KMS-11 (cell line): ENCODE measurements at regions not wholly inside any gene's neighbourhood (a gene's known extent, or its start where the extent isn't known, plus 50 kb on each side); places are given as distances from the start of the nearest gene placed in this dataset.
"Not testable (repeated sequence)": the region's sequence is repeated elsewhere in the genome, so short reads cannot be mapped to it uniquely, and the experiment has no call there.

Source experiments
- H2AFZ ChIP-seq: fragments of 200-600 bp; sonication (generic); 2 replicates; pipeline ENCODE4 v1.6.1; 2016; ENCODE audit warnings: antibody characterized with exemption, mixed run types, low read depth
- H3K27ac ChIP-seq: fragments of 200-600 bp; sonication (generic); 2 replicates; pipeline ENCODE4 v1.6.1; 2016; ENCODE audit warnings: mild to moderate bottlenecking, mixed run types
- H3K27me3 ChIP-seq: fragments of 200-600 bp; sonication (generic); 2 replicates; pipeline ENCODE4 v1.6.1; 2017; ENCODE audit warnings: mild to moderate bottlenecking, low read depth, mixed run types, moderate library complexity; ENCODE audit not compliant: insufficient read depth
- H3K36me3 ChIP-seq: fragments of 200-600 bp; sonication (generic); 2 replicates; pipeline ENCODE4 v1.6.1; 2017; ENCODE audit warnings: mild to moderate bottlenecking, mixed run types; ENCODE audit not compliant: insufficient read depth
- H3K4me1 ChIP-seq: fragments of 200-600 bp; sonication (generic); 2 replicates; pipeline ENCODE4 v1.6.1; 2016; ENCODE audit warnings: mild to moderate bottlenecking, low read depth, mixed run types; ENCODE audit not compliant: poor library complexity, severe bottlenecking
- H3K4me2 ChIP-seq: fragments of 200-600 bp; sonication (generic); 2 replicates; pipeline ENCODE4 v1.7.0; 2016; ENCODE audit warnings: mild to moderate bottlenecking, mixed run types
- H3K4me3 ChIP-seq: fragments of 200-600 bp; sonication (generic); IDR thresholded peaks from 2 replicates; pipeline ENCODE4 v1.6.1; 2017; ENCODE audit warnings: low read depth, low read length, mixed read lengths; ENCODE audit not compliant: insufficient read depth
- H3K79me2 ChIP-seq: fragments of 200-600 bp; sonication (generic); 2 replicates; pipeline ENCODE4 v1.6.1; 2016; ENCODE audit warnings: low read depth, mixed run types; ENCODE audit not compliant: insufficient read depth
- H3K9ac ChIP-seq: fragments of 200-600 bp; sonication (generic); 2 replicates; pipeline ENCODE4 v1.6.1; 2016; ENCODE audit warnings: mild to moderate bottlenecking, mixed run types
- H4K20me1 ChIP-seq: fragments of 200-600 bp; sonication (generic); 2 replicates; pipeline ENCODE4 v1.6.1; 2016; ENCODE audit warnings: mild to moderate bottlenecking, mixed run types; ENCODE audit not compliant: insufficient read depth
- TF ChIP-seq, protein P1 (sequence below): fragments of 200-600 bp; sonication (generic); conservative IDR thresholded peaks from 2 replicates; pipeline ENCODE4 v1.6.1; 2017; ENCODE audit warnings: low read depth, mild to moderate bottlenecking, antibody characterized with exemption, low read length, moderate library complexity, mixed read lengths

- H3K79me2 ChIP-seq = no peaks in the 10 kb centered on the region
- H3K4me2 ChIP-seq = no peak overlapping the region
- no peak overlapping the region for H2AFZ ChIP-seq
- H3K9ac ChIP-seq = no peak overlapping the region
- H3K4me1 ChIP-seq = no peaks in the 10 kb centered on the region
- TF ChIP-seq, protein P1, sequence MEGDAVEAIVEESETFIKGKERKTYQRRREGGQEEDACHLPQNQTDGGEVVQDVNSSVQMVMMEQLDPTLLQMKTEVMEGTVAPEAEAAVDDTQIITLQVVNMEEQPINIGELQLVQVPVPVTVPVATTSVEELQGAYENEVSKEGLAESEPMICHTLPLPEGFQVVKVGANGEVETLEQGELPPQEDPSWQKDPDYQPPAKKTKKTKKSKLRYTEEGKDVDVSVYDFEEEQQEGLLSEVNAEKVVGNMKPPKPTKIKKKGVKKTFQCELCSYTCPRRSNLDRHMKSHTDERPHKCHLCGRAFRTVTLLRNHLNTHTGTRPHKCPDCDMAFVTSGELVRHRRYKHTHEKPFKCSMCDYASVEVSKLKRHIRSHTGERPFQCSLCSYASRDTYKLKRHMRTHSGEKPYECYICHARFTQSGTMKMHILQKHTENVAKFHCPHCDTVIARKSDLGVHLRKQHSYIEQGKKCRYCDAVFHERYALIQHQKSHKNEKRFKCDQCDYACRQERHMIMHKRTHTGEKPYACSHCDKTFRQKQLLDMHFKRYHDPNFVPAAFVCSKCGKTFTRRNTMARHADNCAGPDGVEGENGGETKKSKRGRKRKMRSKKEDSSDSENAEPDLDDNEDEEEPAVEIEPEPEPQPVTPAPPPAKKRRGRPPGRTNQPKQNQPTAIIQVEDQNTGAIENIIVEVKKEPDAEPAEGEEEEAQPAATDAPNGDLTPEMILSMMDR = no peak
- no peaks in the 10 kb centered on the region for H3K36me3 ChIP-seq
- no peaks in the 10 kb centered on the region for H4K20me1 ChIP-seq
- H3K27ac ChIP-seq = no peak overlapping the region
- H3K4me3 ChIP-seq = no peak overlapping the region
- H3K27me3 ChIP-seq = no peaks in the 10 kb centered on the region
Observed at GRCh38 chr7:109552017-109552416, 982.3 kb downstream of the DNAJB9 start.

DNA sequence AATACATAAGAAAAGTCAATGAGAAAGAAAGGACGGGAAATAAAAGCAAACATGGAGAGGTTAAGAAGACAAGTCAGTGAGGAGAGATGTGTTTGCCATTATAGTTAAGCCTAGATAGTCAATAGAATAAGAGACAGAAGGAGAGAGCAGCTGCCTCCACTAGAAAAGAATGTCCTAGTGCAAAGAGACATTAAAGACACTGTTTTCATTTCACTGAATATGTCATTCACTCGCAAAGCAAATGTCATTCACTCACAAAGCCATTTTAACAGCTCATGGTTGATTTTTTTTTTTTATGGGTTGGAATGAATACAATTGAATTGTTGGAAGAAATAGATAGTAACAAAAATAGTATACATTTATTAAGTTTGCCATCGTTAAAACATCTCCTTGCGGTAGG lies 1007.6 kb downstream of the DNAJB9 start:
- Histone ChIP-seq H3K4me1 (no peaks in the 10 kb centered on the region), H3K27ac (no peak overlapping the region), H3K4me2 (no peak overlapping the region), H3K36me3 (no peaks in the 10 kb centered on the region), H3K79me2 (no peaks in the 10 kb centered on the region), H2AFZ (no peak overlapping the region), H4K20me1 (no peaks in the 10 kb centered on the region), H3K27me3 (no peaks in the 10 kb centered on the region), H3K4me3 (no peak overlapping the region), H3K9ac (no peak overlapping the region)
- TF ChIP-seq, protein P1 = no peak

DNA sequence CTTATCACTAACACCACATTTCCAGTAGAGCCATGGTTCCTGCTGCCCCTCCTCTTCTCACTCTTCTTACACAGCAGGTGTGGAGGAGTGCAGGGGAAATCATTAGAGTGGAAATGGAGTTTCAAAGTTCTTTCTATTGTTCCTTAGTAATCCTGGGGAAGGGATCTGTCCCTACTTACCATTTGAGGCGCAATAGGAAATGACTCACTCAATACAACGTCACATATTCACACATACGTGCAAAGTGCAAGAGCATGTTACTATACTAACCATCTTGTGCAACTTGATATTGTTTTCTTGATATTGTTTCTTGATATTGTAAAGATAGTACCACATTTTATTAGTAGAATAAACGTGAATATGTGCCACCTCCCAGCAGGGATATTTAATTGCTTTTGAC lies 1010.2 kb downstream of the DNAJB9 start:
- TF ChIP-seq, protein P1 = no peak
- no peaks in the 10 kb centered on the region for H4K20me1 ChIP-seq

GRCh38 chr7:109582211-109582610 lies 1012.5 kb downstream of the DNAJB9 start:
- no peaks in the 10 kb centered on the region for H4K20me1 ChIP-seq
- no peak overlapping the region for H3K9ac ChIP-seq
- TF ChIP-seq, protein P1 = no peak
- H2AFZ ChIP-seq = no peak overlapping the region
- no peaks in the 10 kb centered on the region for H3K79me2 ChIP-seq
- no peak overlapping the region for H3K27ac ChIP-seq
- H3K36me3 ChIP-seq = no peaks in the 10 kb centered on the region
- no peaks in the 10 kb centered on the region for H3K27me3 ChIP-seq
- no peak overlapping the region for H3K4me2 ChIP-seq
- H3K4me1 ChIP-seq = no peaks in the 10 kb centered on the region
- no peak overlapping the region for H3K4me3 ChIP-seq

More for the DNA sequence above, 1010.2 kb downstream of the DNAJB9 start:
- Histone ChIP-seq H3K79me2 (no peaks in the 10 kb centered on the region), H3K4me2 (no peak overlapping the region), H3K9ac (no peak overlapping the region), H2AFZ (no peak overlapping the region), H3K27me3 (no peaks in the 10 kb centered on the region), H3K36me3 (no peaks in the 10 kb centered on the region), H3K4me3 (no peak overlapping the region), H3K27ac (no peak overlapping the region), H3K4me1 (no peaks in the 10 kb centered on the region)

DNA sequence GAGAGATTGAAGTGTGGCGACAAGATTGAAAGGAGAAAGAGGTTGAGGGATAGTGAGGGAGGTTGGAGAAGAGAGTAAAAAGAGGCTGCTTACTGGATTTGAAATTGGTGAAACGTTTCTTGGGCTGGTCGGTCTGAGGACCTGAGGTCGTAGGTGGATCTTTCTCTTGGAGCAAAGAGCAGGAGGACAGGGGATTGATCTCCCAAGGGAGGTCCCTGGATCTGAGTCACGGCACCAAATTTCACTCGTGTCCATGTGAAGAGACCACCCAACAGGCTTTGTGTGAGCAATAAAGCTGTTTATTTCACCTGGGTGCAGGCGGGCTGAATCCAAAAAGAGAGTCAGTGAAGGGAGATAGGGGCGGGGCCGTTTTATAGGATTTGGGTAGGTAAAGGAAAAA lies 1027.3 kb downstream of the DNAJB9 start:
- not testable (repeated sequence) for H3K36me3 ChIP-seq, H3K4me3 ChIP-seq, H3K79me2 ChIP-seq, H2AFZ ChIP-seq, H3K4me2 ChIP-seq, H3K27me3 ChIP-seq, H3K27ac ChIP-seq, H3K4me1 ChIP-seq, H4K20me1 ChIP-seq, H3K9ac ChIP-seq
